SU-DHL-6 (cell line): ENCODE measurements at regions not wholly inside any gene's neighbourhood (a gene's known extent, or its start where the extent isn't known, plus 50 kb on each side); places are given as distances from the start of the nearest gene placed in this dataset.

Experiments used
- H2AFZ ChIP-seq: fragments of 200-600 bp; sonication (generic); 2 replicates; pipeline ENCODE4 v1.6.1; 2014; ENCODE audit warnings: low read depth, mild to moderate bottlenecking, moderate library complexity, mixed read lengths, antibody characterized with exemption, low read length; ENCODE audit not compliant: severe bottlenecking
- H3F3A ChIP-seq: fragments of 200-600 bp; shearing (Covaris generic); 2 replicates; pipeline ENCODE4 v1.6.0; 2016; ENCODE audit warnings: antibody characterized with exemption, mild to moderate bottlenecking; ENCODE audit not compliant: insufficient read depth
- H3K27ac ChIP-seq: fragments of 200-600 bp; sonication (generic); 2 replicates; pipeline ENCODE4 v1.5.1; 2016; ENCODE audit warnings: low read depth, mild to moderate bottlenecking, low read length, moderate library complexity, mixed read lengths
- H3K27me3 ChIP-seq: fragments of 200-600 bp; sonication (generic), shearing (Covaris generic); 2 replicates; pipeline ENCODE4 v1.6.0; 2014; ENCODE audit warnings: mild to moderate bottlenecking, low read length
- H3K36me3 ChIP-seq: fragments of 200-600 bp; sonication (generic); 2 replicates; pipeline ENCODE4 v1.6.1; 2014; ENCODE audit warnings: mild to moderate bottlenecking, low read length, mixed read lengths
- H3K4me2 ChIP-seq: fragments of 300-600, 200-600 bp; shearing (Covaris generic), sonication (generic); 2 replicates; pipeline ENCODE4 v1.6.0; 2014; ENCODE audit warnings: low read length, low read depth, mild to moderate bottlenecking; ENCODE audit not compliant: poor library complexity, severe bottlenecking
- H3K4me3 ChIP-seq: fragments of 200-600 bp; sonication (generic); 2 replicates; pipeline ENCODE4 v1.5.1; 2014; ENCODE audit warnings: antibody characterized with exemption, low read length, mild to moderate bottlenecking, mixed read lengths; ENCODE audit not compliant: insufficient read depth, poor library complexity, severe bottlenecking
- H3K79me2 ChIP-seq: fragments of 200-600 bp; sonication (generic); 2 replicates; pipeline ENCODE4 v1.6.1; 2014; ENCODE audit warnings: mild to moderate bottlenecking, low read length, moderate library complexity; ENCODE audit not compliant: insufficient read depth
- H3K9ac ChIP-seq: fragments of 200-600 bp; sonication (generic); 2 replicates; pipeline ENCODE4 v1.7.0; 2014; ENCODE audit warnings: mild to moderate bottlenecking, low read length
- H3K9me2 ChIP-seq: fragments of 200-600 bp; sonication (generic); replicated peaks from 2 replicates; pipeline ENCODE4 v1.6.1; 2014; ENCODE audit warnings: low read length; ENCODE audit not compliant: insufficient read depth
- H3K9me3 ChIP-seq: fragments of 200-600 bp; sonication (generic); 2 replicates; pipeline ENCODE4 v1.6.1; 2014; ENCODE audit warnings: low read length, mixed read lengths; ENCODE audit not compliant: insufficient read depth
- H4K20me1 ChIP-seq: fragments of 200-600 bp; sonication (generic); 2 replicates; pipeline ENCODE4 v1.6.1; 2014; ENCODE audit warnings: low read depth, mild to moderate bottlenecking, antibody characterized with exemption, low read length, moderate library complexity, mixed read lengths
- CTCF ChIP-seq: fragments of 200-600 bp; sonication (generic); IDR thresholded peaks from one replicate; pipeline ENCODE4 v1.5.1; 2017; ENCODE audit warnings: antibody characterized with exemption, mild to moderate bottlenecking, low read length, moderate library complexity; ENCODE audit not compliant: insufficient read depth, poor library complexity, severe bottlenecking
- EZH2phosphoT487 ChIP-seq: fragments of 200-600 bp; sonication (generic), shearing (Covaris generic); conservative IDR thresholded peaks from 2 replicates; pipeline ENCODE4 v1.6.1; 2018; ENCODE audit warnings: mild to moderate bottlenecking, antibody characterized with exemption, low read length, moderate library complexity, mixed read lengths

GRCh38 chr18:67924656-67925055 lies 408.1 kb upstream of the DSEL start:
- no peaks in the 10 kb centered on the region for H3K27me3 ChIP-seq
- H2AFZ ChIP-seq, result no peak overlapping the region
- no peaks in the 10 kb centered on the region for H4K20me1 ChIP-seq
- H3K9me2 ChIP-seq, result no peaks in the 10 kb centered on the region
- H3K36me3 ChIP-seq, result no peaks in the 10 kb centered on the region
- no peak for TF ChIP-seq CTCF
- no peak for TF ChIP-seq EZH2phosphoT487
- H3K4me3 ChIP-seq, result no peak overlapping the region
- no peak overlapping the region for H3K4me2 ChIP-seq
- no peaks in the 10 kb centered on the region for H3F3A ChIP-seq
- no peak overlapping the region for H3K27ac ChIP-seq
- no peak overlapping the region for H3K9ac ChIP-seq
- no peaks in the 10 kb centered on the region for H3K79me2 ChIP-seq
- no peaks in the 10 kb centered on the region for H3K9me3 ChIP-seq

GRCh38 chr18:67919316-67919715 lies 402.8 kb upstream of the DSEL start:
- Histone ChIP-seq H4K20me1 (no peaks in the 10 kb centered on the region), H3K79me2 (no peaks in the 10 kb centered on the region), H3K9ac (no peak overlapping the region), H3K27me3 (no peaks in the 10 kb centered on the region), H3K4me3 (no peak overlapping the region), H3F3A (no peaks in the 10 kb centered on the region), H3K9me2 (no peaks in the 10 kb centered on the region), H3K36me3 (no peaks in the 10 kb centered on the region), H3K27ac (no peak overlapping the region), H2AFZ (no peak overlapping the region), H3K4me2 (no peak overlapping the region), H3K9me3 (no peaks in the 10 kb centered on the region)
- TF ChIP-seq CTCF, result no peak
- no peak for TF ChIP-seq EZH2phosphoT487

- H3K27ac ChIP-seq, result no peak overlapping the region
- no peaks in the 10 kb centered on the region for H3K9me2 ChIP-seq
- TF ChIP-seq EZH2phosphoT487 (no peak), CTCF (no peak)
- no peaks in the 10 kb centered on the region for H3K79me2 ChIP-seq
- H4K20me1 ChIP-seq, result no peaks in the 10 kb centered on the region
- no peak overlapping the region for H3K9ac ChIP-seq
- no peaks in the 10 kb centered on the region for H3F3A ChIP-seq
- H2AFZ ChIP-seq, result no peak overlapping the region
- no peak overlapping the region for H3K4me3 ChIP-seq
- H3K27me3 ChIP-seq, result no peaks in the 10 kb centered on the region
- no peak overlapping the region for H3K4me2 ChIP-seq
- H3K9me3 ChIP-seq, result no peaks in the 10 kb centered on the region
- no peaks in the 10 kb centered on the region for H3K36me3 ChIP-seq
These were observed 399.6 kb upstream of the DSEL start for GRCh38 chr18:67916097-67916496.

- Histone ChIP-seq H3K4me2 (no peak overlapping the region), H3K9me3 (no peaks in the 10 kb centered on the region), H3K36me3 (no peaks in the 10 kb centered on the region), H3K79me2 (no peaks in the 10 kb centered on the region), H3K9me2 (no peaks in the 10 kb centered on the region), H3F3A (no peaks in the 10 kb centered on the region), H4K20me1 (no peaks in the 10 kb centered on the region), H3K9ac (no peak overlapping the region), H3K27me3 (no peaks in the 10 kb centered on the region), H3K4me3 (no peak overlapping the region), H3K27ac (no peak overlapping the region), H2AFZ (no peak overlapping the region)
- TF ChIP-seq EZH2phosphoT487 (no peak), CTCF (no peak)
These were observed 396.5 kb upstream of the DSEL start for GRCh38 chr18:67913040-67913439.
